ENCODE measurements at regions not wholly inside any gene's neighbourhood (a gene's known extent, or its start where the extent isn't known, plus 50 kb on each side); places are given as distances from the start of the nearest gene placed in this dataset.

GRCh38 chr1:59230622-59231021, 66.3 kb upstream of the FGGY start:
- Mint-ChIP-seq H3K36me3 (ENCODE audit: low read depth, unreplicated experiment) (no peaks in the 10 kb centered on the region), H3K27ac (ENCODE audit: unreplicated experiment) (no peak overlapping the region), H3K4me1 (ENCODE audit: unreplicated experiment) (no peaks in the 10 kb centered on the region), H3K27me3 (ENCODE audit: unreplicated experiment) (peaks cover 3% of the 10 kb centered on the region), H3K9me3 (ENCODE audit: unreplicated experiment) (no peaks in the 10 kb centered on the region), H3K4me3 (ENCODE audit: unreplicated experiment) (no peak overlapping the region)
- DNase-seq (ENCODE audit: low spot score) = no peak
- TF ChIP-seq, protein P1, sequence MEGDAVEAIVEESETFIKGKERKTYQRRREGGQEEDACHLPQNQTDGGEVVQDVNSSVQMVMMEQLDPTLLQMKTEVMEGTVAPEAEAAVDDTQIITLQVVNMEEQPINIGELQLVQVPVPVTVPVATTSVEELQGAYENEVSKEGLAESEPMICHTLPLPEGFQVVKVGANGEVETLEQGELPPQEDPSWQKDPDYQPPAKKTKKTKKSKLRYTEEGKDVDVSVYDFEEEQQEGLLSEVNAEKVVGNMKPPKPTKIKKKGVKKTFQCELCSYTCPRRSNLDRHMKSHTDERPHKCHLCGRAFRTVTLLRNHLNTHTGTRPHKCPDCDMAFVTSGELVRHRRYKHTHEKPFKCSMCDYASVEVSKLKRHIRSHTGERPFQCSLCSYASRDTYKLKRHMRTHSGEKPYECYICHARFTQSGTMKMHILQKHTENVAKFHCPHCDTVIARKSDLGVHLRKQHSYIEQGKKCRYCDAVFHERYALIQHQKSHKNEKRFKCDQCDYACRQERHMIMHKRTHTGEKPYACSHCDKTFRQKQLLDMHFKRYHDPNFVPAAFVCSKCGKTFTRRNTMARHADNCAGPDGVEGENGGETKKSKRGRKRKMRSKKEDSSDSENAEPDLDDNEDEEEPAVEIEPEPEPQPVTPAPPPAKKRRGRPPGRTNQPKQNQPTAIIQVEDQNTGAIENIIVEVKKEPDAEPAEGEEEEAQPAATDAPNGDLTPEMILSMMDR (IDR thresholded peaks at IDR 0.05; ENCODE audit: unreplicated experiment) = no peak

- DNase-seq (ENCODE audit: low spot score) = no peak
- Mint-ChIP-seq H3K36me3 (ENCODE audit: low read depth, unreplicated experiment) (no peaks in the 10 kb centered on the region), H3K27me3 (ENCODE audit: unreplicated experiment) (peaks cover under 1% of the 10 kb centered on the region), H3K4me1 (ENCODE audit: unreplicated experiment) (no peaks in the 10 kb centered on the region), H3K9me3 (ENCODE audit: unreplicated experiment) (no peaks in the 10 kb centered on the region), H3K4me3 (ENCODE audit: unreplicated experiment) (no peak overlapping the region), H3K27ac (ENCODE audit: unreplicated experiment) (no peak overlapping the region)
- TF ChIP-seq, protein P1 (IDR thresholded peaks at IDR 0.05; ENCODE audit: unreplicated experiment) = no peak
Measured at GRCh38 chr1:59232216-59232615, 64.7 kb upstream of the FGGY start.

DNA sequence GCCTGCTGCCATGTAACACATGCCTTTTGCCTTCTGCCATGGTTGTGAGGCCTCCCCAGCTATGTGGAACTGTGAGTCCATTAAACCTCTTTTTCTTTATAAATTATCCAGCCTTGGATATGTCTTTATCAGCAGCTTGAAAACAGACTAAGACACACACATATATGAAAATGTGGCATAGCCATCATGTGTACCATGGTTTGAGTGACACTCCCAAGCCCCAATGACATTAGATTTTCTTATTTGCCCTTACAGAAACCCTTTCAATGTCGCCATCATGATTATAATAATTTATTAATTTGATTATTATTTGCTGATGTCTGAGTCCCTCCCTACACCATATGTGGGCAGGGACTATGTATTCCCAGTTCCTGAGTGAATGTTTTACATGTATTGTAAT, 63.5 kb upstream of the FGGY start:
- no peak for DNase-seq (ENCODE audit: low spot score)
- TF ChIP-seq, protein P1 (IDR thresholded peaks at IDR 0.05; ENCODE audit: unreplicated experiment) = no peak
- H3K4me3 Mint-ChIP-seq (ENCODE audit: unreplicated experiment) = no peak overlapping the region
- H3K36me3 Mint-ChIP-seq (ENCODE audit: low read depth, unreplicated experiment) = no peaks in the 10 kb centered on the region
- no peaks in the 10 kb centered on the region for H3K4me1 Mint-ChIP-seq (ENCODE audit: unreplicated experiment)
- no peaks in the 10 kb centered on the region for H3K9me3 Mint-ChIP-seq (ENCODE audit: unreplicated experiment)
- H3K27ac Mint-ChIP-seq (ENCODE audit: unreplicated experiment) = no peak overlapping the region
- H3K27me3 Mint-ChIP-seq (ENCODE audit: unreplicated experiment) = no peaks in the 10 kb centered on the region

GRCh38 chr1:59236721-59237545, 60.0 kb upstream of the FGGY start:
- Mint-ChIP-seq H3K27ac (ENCODE audit: unreplicated experiment) (no peak overlapping the region), H3K36me3 (ENCODE audit: low read depth, unreplicated experiment) (no peaks in the 10 kb centered on the region), H3K9me3 (ENCODE audit: unreplicated experiment) (no peaks in the 10 kb centered on the region), H3K4me1 (ENCODE audit: unreplicated experiment) (no peaks in the 10 kb centered on the region), H3K4me3 (ENCODE audit: unreplicated experiment) (no peak overlapping the region), H3K27me3 (ENCODE audit: unreplicated experiment) (no peaks in the 10 kb centered on the region)
- TF ChIP-seq, protein P1 (IDR thresholded peaks at IDR 0.05; ENCODE audit: unreplicated experiment) = no peak
- no peak for DNase-seq (ENCODE audit: low spot score)

DNA sequence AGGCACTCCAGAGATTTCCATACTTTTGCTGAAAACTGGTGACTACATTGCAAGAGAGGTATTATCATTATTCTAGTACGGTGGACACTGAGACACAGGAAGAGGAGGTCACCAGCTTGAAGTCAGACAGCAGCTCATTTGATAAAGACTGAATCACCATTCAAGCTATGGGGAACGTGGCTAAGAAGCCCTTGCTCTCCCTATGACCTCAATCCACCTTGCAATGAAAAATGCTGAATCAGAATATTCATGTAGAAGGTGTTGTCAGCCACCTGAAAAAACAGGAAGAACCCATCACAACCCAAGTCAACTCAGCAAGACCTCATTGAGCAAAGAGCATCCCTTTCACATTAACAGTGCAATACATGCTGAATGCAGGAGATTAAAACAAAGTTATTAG, 59.0 kb upstream of the FGGY start:
- Mint-ChIP-seq H3K27me3 (ENCODE audit: unreplicated experiment) (no peaks in the 10 kb centered on the region), H3K36me3 (ENCODE audit: low read depth, unreplicated experiment) (no peaks in the 10 kb centered on the region), H3K9me3 (ENCODE audit: unreplicated experiment) (no peaks in the 10 kb centered on the region), H3K4me3 (ENCODE audit: unreplicated experiment) (no peak overlapping the region), H3K27ac (ENCODE audit: unreplicated experiment) (no peak overlapping the region), H3K4me1 (ENCODE audit: unreplicated experiment) (no peaks in the 10 kb centered on the region)
- no peak for DNase-seq (ENCODE audit: low spot score)
- TF ChIP-seq, protein P1 (IDR thresholded peaks at IDR 0.05; ENCODE audit: unreplicated experiment) = no peak

Data from endothelial cell (in vitro differentiated cells).